ENCODE measurements at regions not wholly inside any gene's neighbourhood (a gene's known extent, or its start where the extent isn't known, plus 50 kb on each side); places are given as distances from the start of the nearest gene placed in this dataset.

- TF ChIP-seq EZH2 (IDR thresholded peaks at IDR 0.05; ENCODE audit: low read length, missing control alignments) = no peak
- no peak for TF ChIP-seq CTCF (conservative IDR thresholded peaks at IDR 0.05 in 1 of 2, IDR thresholded peaks at IDR 0.05 in 1 of 2; ENCODE audit: low read depth in 1 of 2, low read length in 2 of 2)
Measured at GRCh38 chr12:93080994-93081809, 152.1 kb upstream of the EEA1 start.
